Mesothelial cell of epicardium (in vitro differentiated cells): ENCODE measurements at regions not wholly inside any gene's neighbourhood (a gene's known extent, or its start where the extent isn't known, plus 50 kb on each side); places are given as distances from the start of the nearest gene placed in this dataset.

Experiments used
- DNase-seq, 2 experiments: peaks; one replicate each; pipeline ENCODE4 v3.0.0; 2021; ENCODE audit warnings: low spot score in 2 of 2; ENCODE audit not compliant: unreplicated experiment in 2 of 2
- H3K27ac Mint-ChIP-seq: 2 replicates; pipeline ENCODE4 v1.8.0; 2021; ENCODE audit warnings: mixed read lengths
- H3K27me3 Mint-ChIP-seq: 2 replicates; pipeline ENCODE4 v1.8.0; 2021; ENCODE audit warnings: low read depth, mixed read lengths
- H3K36me3 Mint-ChIP-seq: 2 replicates; pipeline ENCODE4 v1.8.0; 2021; ENCODE audit warnings: mixed read lengths
- H3K4me1 Mint-ChIP-seq: 2 replicates; pipeline ENCODE4 v1.8.0; 2021; ENCODE audit warnings: mixed read lengths
- H3K4me3 Mint-ChIP-seq: 2 replicates; pipeline ENCODE4 v1.8.0; 2021; ENCODE audit warnings: mild to moderate bottlenecking, moderate library complexity, mixed read lengths
- H3K9me3 Mint-ChIP-seq: 2 replicates; pipeline ENCODE4 v1.8.0; 2021; ENCODE audit warnings: mixed read lengths
- CTCF ChIP-seq: fragments of 200-600 bp; sonication (generic); IDR thresholded peaks from one replicate; pipeline ENCODE4 v1.5.0; 2021; ENCODE audit warnings: antibody characterized with exemption; ENCODE audit not compliant: unreplicated experiment

- H3K36me3 Mint-ChIP-seq: no peaks in the 10 kb centered on the region
- no peak overlapping the region for H3K4me3 Mint-ChIP-seq
- H3K9me3 Mint-ChIP-seq: peaks cover 8% of the 10 kb centered on the region
- no peaks in the 10 kb centered on the region for H3K4me1 Mint-ChIP-seq
- TF ChIP-seq CTCF: no peak
- H3K27me3 Mint-ChIP-seq: no peaks in the 10 kb centered on the region
- H3K27ac Mint-ChIP-seq: no peak overlapping the region
- no peak for DNase-seq
Observed at GRCh38 chr14:39483682-39484081, 51.4 kb upstream of the FBXO33 start.
